HG03521 (cell line): ENCODE measurements at regions not wholly inside any gene's neighbourhood (a gene's known extent, or its start where the extent isn't known, plus 50 kb on each side); places are given as distances from the start of the nearest gene placed in this dataset.
"Not testable (repeated sequence)": the region's sequence is repeated elsewhere in the genome, so short reads cannot be mapped to it uniquely, and the experiment has no call there.

ENCODE experiments used
- ATAC-seq: cut with Tn5 transposase; IDR thresholded peaks from one replicate; pipeline ENCODE4 v1.9.1; 2021; ENCODE audit warnings: mild to moderate bottlenecking, moderate library complexity; ENCODE audit not compliant: unreplicated experiment

DNA sequence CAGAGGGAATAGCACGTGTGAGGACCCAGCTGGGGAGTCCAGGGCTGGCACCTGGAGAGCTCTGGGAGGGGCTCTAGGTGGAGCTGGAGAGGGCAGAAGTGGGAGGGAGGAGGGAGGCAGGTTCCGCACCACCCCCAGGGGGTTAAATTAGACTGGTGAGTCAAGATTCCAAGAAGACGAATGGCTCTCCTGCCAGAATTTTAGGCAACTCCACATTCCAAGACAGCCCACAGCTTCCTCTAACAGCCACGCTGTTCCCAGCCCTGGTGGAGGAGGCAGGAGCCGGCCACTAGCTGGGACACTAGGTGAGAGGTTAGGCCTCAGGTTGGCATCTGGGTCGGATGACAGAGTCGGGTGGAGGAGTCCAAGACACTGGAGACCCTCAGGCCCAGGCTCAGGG is 60.2 kb downstream of the TFAP2C start:
- ATAC-seq, result no peak

DNA sequence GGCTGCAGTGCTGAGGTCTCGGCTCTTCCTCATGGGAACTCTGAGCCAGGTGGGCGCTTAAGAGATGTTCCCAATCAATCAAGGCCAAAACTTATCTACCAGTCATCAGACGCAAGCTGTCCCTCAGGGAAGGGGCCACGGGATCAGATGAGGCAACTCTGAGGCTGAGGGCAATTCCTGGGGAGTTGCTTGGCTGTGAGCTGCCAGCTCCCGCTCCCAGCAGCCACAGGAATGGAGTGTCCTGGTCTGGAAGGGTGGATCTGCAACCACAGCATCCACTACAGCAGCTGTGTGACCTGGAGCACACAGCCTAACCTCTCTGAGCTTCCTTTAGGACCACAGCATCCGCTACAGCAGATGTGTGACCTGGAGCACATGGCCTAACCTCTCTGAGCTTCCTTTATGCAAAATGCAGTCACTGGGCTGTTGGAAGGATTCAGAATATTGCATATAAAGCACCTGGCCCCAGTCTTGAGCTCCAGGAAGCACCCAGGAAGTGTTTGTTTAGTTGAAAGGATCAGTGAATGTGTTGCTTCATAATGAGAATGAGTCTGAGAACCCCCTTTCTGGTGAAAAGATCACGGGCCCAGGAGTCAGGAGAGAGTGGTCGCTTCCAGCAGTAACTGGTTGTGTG is 60.9 kb downstream of the TFAP2C start:
- no peak for ATAC-seq

DNA sequence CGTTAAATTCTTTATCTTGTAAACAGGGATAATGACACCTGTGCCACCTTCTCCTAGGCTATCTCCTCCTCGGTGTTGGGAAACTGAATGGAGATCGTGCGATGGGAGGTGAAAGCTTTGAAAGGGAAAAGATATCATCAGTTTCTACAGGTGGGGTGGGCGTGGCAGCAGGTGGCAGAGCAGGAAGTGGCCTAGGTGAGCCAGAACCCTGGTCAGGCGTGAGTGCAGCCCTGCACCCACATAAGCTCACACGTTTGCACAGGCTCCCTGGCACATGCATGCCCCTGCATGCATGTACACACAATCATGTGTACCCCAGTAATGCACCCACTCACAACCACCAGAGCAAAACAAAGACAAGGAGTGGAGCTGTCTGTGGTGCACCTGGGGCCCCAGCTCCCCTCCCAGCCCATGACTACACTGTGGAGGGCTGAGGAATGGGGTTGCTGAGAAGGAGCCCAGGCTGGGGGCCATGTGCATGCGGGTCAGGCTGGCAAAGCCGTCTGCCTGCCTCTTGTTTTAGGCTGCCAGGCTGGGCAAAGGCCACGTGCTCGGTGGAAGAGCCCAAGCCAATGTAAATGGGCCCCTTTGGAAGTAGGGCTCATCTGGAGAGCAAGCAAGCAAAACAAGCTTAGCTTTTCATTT is 61.5 kb downstream of the TFAP2C start:
- no peak for ATAC-seq

DNA sequence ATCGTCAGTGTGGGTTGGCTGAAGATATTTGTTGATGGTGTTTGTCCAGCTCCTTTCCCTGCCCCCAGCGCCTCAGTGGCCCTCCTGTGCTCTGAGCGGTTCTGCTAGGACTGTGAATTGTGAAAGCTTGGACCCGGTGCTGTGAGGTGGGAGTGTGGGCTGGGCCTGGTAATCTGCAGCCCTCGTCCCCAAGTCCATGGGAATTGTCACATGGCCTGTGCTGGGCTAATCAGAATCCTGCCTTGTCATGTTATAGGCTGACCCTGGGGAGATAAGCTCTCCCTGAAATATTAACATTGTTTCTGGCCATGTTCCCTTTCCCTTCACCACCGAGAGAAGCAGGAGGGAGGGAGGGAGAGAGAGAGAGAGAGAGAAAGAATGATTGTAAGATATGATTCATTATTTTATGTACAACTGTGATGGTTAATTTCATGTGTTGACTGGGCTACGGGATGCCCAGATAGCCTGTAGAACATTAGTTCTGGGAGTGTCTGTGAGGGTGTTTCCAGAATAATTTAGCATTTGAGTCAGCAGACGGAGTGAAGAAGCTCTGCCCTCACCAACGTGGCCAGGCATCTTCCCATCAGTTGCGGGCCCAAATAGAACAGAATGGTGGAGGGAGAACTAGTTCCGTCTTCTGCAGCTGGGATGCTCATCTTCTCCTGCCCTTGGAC is 62.4 kb downstream of the TFAP2C start:
- ATAC-seq, result no peak

DNA sequence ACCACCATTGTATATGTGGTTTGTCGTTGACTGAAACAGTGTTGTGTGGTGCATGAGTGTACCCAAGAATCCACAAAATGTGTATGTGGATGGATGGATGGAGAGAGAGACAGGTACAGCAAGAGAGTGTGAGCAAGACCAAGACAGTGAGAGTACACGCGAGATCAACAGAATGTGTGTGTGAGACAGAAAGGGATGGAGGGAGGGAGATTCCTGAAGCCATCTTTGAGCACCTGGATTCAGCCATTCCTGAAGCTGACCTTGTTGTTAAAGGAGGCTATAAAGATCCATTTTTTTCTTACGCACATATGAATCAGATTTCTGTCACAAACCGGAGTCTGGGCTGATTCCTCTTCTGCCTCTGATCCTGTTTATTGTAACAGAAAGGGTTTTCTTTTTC is 64.1 kb downstream of the TFAP2C start:
- ATAC-seq, result no peak

DNA sequence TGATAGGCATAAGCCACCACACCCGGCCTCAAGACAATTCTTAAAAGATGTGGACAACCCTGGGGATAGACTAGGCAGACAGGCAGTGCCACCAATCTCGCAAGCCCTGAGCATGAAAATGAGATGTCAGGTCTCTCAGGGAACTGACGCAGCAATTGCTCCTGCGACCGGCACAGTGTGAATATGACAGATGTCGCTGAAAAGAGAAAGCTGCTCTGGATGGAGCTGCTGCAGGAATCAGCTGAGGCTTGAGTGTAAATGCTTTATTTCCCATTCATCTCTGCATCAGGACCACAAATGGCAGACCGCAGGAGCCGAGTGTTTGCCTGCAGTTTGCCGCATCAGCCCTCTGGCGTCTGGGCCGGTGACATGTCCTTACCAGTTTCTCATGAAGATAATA is 68.4 kb downstream of the TFAP2C start:
- no peak for ATAC-seq

DNA sequence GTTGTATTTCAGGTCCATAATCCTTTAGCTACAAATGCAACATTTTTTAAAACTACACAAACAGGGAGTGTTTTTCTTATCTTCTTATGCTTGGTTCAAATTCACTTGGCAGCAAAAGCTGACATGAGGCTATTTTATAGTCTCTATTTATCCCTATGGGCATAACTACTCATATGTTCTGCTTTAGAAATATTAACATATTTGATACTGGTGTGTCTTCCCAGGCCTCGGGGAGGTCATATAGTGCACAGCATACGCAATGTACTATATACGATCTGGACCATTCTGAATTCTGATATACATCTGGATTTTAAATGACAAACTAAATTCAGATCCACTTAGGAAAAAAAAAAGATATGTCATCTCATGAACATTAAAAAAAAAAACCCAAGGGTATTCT is 69.2 kb downstream of the TFAP2C start:
- no peak for ATAC-seq

DNA sequence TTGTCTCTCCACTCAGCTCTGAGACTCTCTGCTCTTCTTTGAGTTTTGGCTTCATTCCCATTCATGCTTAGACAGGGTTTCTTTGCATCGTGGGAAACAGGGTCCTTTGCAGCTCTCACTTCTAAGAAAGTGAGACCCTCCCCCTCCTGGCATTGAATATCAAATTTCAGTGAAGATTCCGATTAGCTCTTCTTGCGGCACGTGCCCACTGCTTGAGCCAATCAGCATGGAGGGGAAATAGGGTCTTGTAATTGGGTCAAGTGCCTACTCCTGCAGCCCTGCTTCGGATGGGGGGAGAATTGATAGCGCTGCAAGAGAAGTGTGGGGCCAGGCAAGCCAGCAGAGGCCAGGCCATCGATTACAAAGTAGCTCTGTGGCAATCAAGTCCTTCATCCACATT is 69.6 kb downstream of the TFAP2C start:
- no peak for ATAC-seq

DNA sequence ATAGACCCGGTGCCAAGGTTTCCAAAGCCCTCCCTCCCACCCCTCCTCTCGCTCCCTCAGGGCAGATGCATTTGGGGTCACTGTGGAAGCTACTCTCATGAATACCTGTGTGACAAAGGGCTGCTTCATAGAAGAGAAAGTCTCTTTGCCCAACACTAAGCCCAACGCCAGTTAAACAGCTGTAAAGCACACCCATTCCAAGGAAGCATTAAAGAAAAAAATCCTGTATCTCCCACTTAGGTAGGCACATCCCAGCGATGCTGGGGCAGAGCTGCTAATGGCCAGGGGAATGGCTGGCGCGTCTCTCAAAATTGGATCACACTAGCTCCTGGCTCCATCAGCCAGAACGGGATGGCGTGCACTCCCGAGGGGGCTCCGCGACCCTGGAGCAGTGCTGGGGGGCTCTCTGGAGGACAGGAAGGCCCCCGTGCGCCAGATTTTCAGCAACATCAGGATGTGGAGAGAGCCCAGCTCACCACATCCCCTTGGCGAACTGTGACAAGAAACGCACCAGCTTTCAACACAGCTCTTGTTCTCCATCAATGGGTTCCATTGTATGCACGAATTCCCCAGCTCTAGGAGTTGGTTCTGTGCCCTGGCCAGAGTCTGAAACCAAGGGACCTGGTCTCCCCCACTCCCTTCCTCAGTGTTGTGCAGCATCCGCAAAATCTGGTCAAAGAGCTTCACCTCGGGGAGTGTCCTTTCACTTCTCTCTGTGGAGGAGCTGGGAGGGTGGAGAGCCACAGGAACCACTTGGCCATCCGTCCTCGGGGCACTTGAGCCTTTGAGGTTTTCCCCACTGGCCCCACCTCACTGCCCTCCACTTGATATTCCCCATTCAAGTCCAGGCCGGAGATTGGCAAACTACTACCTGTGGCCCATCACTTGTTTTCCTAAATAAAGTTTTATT is 74.1 kb downstream of the TFAP2C start:
- ATAC-seq, result no peak

DNA sequence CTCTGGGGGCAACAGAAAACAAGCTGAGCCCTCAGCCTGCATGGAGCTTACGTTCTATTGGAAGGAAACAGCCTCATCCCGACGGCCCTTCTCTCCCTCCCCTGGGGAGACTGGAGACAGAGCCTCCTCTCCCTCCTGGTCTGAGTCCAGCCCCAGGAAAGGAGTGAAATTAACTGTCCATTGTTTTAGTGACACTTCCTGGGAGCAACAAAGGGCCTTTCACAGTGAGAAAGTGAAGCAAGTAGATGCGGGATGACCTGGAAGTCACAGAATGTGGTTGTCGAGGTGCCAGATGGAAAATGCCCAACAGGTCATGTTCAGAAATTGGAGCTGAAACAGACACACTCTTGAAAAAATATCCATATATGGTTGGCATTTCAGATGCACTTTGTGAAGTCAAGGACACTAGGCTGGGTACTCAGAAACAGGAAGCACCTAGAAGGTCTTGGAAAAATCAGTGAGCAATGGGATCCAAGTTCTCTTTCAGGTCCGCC is 77.8 kb downstream of the TFAP2C start:
- no peak for ATAC-seq

DNA sequence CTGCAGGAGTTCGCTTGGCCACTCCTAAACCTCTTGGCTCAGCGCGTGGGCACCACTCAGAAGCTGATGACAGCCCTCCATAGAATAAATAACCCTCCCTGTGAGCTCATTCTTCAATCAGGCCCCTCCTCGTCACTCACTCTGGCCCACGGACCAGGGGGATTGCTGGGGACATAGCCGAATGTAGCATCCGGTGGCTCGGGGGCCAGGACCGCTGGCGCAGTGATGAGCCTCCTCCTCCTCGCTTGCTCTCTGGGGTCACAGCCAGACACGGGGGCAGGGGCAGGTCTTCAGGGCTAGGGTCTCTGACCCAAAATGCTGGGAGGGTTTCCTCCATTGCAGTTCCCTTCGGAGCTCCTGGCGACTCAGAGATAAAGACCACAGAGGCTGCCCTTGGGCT is 79.9 kb downstream of the TFAP2C start:
- no peak for ATAC-seq

DNA sequence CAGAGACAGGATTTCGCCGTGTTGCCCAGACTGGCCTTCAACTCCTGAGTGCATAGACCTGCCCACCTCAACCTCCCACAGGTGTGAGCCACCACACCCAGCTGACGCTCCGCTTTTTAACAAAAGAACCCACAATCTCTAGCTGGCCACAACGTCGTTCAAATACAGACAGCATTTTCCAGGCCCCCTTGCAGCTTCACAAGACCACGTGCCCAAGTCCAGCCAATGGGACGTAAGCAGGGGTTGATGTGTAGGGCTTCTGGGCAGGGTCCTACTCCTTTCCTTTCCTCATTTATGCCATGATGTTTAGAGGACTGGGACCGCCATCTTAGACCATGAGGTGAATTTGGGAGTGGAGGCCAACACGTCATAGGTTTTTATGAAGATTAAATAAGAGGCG is 81.0 kb downstream of the TFAP2C start:
- no peak for ATAC-seq

DNA sequence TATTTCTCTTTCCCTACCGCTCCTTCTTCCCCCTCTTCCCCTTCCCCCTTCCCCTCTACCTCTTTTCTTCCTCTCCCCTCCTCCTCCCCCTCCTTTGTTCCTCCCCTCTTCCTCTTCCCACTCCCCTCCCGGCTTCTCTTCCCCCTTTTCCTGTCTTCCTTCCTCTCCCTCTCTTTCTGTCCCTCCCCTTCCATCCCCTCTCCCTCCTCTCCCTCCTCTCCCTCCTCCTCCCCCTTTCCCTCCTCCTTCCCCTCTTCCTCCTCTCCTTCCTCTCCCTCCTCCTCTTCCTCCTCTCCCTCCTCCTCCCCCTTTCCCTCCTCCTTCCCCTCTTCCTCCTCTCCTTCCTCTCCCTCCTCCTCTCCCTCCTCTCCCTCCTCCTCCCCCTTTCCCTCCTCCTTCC is 81.5 kb downstream of the TFAP2C start:
- ATAC-seq, result not testable (repeated sequence)

DNA sequence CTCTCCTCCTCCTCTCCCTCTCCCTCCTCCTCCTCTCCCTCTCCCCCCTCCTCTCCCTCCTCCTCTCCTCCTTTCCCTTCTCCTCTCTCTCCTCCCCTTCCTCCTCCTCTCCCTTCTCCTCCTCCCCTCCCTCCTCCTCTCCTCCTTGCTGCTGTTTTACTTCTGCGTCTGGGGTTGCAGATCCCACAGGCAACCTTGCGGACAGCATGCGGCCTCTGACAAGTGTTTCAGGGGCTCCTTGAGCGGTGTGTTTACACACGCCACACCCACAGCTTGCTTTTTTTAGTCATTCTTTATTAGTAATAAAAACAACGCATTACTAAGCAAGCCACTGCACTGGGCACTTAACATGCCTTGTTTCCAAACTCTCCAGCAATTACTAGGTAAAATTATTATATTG is 81.9 kb downstream of the TFAP2C start:
- ATAC-seq, result no peak

DNA sequence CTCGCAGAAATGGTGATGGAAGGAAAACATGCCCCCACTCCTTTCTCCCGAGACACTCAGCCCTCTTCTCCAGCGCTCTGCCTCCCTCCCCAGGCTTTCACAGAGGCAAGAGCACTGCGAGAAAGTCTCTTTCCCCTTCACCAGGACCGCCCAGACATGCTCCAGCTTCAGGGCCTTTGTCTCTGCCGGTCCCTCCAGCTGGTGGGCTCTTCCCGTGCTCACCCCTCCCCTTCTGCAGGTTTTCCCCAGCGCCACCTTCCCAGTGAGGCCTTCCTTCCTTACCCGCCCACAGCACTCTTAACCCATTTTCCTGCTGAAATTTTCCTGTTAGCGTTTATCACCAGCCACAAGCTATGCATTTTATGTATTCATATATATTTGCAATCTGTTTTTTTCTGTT is 86.2 kb downstream of the TFAP2C start:
- no peak for ATAC-seq

DNA sequence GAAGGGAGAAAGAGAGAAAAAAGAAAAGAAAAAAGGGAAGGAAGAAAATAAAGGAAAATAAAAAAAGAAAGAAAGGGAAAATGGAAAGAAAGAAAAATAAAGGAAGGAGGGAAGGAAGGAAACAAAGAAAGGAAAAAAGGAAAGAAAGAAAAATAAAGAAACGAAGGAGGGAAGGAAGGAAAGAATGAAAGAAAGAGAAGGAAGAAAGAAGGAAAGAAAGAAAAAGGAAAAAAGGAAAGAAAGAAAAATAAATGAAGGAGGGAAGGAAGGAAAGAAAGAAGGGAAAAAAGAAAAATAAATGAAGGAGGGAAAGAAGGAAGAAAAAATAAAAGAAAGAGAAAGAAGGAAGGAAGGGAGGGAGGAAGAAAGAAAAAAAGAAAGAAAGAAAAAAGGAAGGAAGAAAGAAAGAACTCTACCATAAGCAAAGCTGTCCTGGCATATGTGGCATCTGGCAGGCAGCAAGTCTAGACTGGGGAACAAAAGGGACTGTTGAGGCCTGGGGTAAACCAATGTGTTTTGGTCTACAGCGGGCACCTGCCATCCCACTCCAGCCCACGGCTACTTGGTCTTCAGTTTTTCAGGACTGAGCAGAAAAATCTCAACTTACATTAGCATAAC is 86.9 kb downstream of the TFAP2C start:
- no peak for ATAC-seq

DNA sequence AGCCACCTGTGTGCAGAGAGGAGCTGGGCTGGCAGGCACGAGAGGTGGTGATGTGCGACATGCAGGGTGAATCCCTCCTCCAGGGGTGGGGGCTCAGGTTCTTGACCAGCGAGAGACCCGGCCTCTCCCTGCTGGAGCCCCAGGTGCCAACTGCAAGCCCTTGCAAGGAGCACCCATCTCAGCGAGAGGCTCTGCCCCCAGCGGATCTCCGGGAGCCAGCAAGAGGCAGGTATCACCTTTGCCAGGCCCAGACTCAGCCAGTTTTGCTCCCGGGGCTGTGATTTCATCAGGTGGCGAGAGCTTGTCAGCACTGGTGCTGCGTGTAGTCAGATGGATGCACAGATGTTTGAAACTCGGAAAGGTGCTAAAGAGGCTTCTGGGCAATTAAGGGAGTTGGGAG is 87.7 kb downstream of the TFAP2C start:
- ATAC-seq, result no peak

DNA sequence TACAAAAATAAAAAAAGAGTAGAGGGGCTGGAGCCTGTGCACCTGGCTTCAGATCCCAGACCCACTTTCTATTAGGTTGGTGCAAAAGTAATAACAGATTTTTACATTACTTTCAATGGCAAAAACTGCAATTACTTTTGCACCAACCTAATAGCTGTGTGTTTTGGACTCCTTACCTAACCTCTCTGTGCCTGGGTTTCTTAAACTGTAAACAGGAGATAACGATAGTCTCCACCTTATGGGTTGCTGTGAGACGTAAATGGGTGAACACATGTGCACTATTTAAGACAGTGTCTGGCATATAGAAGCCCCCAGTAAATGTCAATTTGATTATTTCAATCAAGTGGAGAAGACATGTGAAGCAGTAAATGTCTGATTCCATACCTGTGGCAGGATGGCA is 89.7 kb downstream of the TFAP2C start:
- ATAC-seq, result no peak

DNA sequence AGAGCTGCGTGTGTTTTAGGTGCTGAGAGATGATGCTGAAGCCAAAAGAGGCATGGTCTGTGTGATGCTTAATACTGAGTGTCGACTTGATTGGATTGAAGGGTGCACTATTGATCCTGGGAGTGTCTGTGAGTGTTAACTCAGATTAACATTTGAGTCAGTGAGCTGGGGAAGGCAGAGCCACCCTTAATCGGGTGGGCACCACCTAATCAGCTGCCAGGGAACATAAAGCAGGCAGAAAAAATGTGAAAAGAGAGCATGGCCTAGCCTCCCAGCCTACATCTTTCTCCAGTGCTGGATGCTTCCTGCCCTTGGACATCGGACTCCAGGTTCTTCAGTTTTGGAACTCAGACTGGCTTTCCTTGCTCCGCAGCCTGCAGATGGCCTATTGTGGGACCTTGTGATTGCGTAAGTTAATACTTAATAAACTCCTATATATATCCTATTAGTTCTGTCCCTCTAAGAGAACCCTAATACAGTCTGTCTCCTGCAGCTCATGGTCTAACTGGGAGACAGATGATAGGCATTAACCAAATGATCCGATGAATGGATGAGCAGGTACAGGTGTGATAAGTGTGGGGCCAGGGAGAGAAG is 91.6 kb downstream of the TFAP2C start:
- no peak for ATAC-seq

DNA sequence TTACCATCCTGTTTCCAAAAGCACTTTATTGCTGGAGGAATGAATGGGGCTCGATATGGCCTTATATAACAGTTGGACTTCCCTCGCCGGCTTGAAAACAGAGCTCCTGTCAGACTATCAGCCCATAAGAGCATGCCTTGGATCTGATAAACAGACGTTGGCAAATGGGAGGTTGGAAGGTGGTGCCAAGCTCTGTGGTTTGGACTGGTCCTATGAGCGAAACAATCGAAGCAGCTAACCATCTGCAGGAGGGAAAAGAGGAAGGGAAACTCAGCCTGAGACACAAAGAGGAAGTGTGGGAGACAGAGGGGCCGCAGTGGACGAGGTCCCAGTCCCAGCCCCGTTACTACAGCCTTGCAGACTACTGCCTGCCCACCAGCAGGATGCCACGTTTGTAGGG is 92.9 kb downstream of the TFAP2C start:
- ATAC-seq, result peak; percentile 45
